ENCODE measurements at regions not wholly inside any gene's neighbourhood (a gene's known extent, or its start where the extent isn't known, plus 50 kb on each side); places are given as distances from the start of the nearest gene placed in this dataset.
"Not testable (repeated sequence)": the region's sequence is repeated elsewhere in the genome, so short reads cannot be mapped to it uniquely, and the experiment has no call there.

- no peak overlapping the region for H3K9ac ChIP-seq (ENCODE audit: low read depth, low read length)
- no peak overlapping the region for H2AK5ac ChIP-seq (ENCODE audit: low read depth, low read length)
- dilution Hi-C loops (cut with HindIII; ENCODE audit: low sequenced_read_pairs, unreplicated experiment) (no loop called here), intact Hi-C loops (cut with micrococcal nuclease) (no loop called here), in situ Hi-C loops (cut with MboI; ENCODE audit: low sequenced_read_pairs) (no loop called here)
- POLR2A ChIA-PET (ENCODE audit: unreplicated experiment), result no interaction called here
- TF ChIP-seq CHD1 (IDR thresholded peaks at IDR 0.05; ENCODE audit: low read depth, low read length), result no peak
- TF ChIP-seq CEBPB (IDR thresholded peaks at IDR 0.05; ENCODE audit: low read depth, low read length), result no peak
- no peak for TF ChIP-seq RFX5 (IDR thresholded peaks at IDR 0.05; ENCODE audit: low read depth, low read length)
- TF ChIP-seq ELK1 (IDR thresholded peaks at IDR 0.05; ENCODE audit: borderline replicate concordance, low read depth, low read length), result no peak
- TF ChIP-seq BHLHE40 (IDR thresholded peaks at IDR 0.05; ENCODE audit: low read depth, low read length), result no peak
- TF ChIP-seq USF2 (IDR thresholded peaks at IDR 0.05; ENCODE audit: low read depth, low read length), result no peak
- no peak for TF ChIP-seq RAD21 (IDR thresholded peaks at IDR 0.05; ENCODE audit: low read length)
- no peak overlapping the region for H3K4me3 ChIP-seq (ENCODE audit: insufficient read depth, low read depth, low read length)
- no peak overlapping the region for H3K27ac ChIP-seq (ENCODE audit: insufficient read depth, low read length)
- no peak overlapping the region for H2BK20ac ChIP-seq (ENCODE audit: low read depth, low read length)
- no TSS peak for BruUV-seq (replicated peaks)
- H3K9me1 ChIP-seq (ENCODE audit: insufficient read depth, low read length), result no peaks in the 10 kb centered on the region
- H3K4me1 ChIP-seq (ENCODE audit: control insufficient read depth, insufficient read depth, low read length), result no peaks in the 10 kb centered on the region
- no peaks in the 10 kb centered on the region for H4K20me1 ChIP-seq (ENCODE audit: insufficient read depth, low read length)
- H3K18ac ChIP-seq (ENCODE audit: low read depth, low read length), result no peak overlapping the region
- no peak for DNase-seq
- H2BK15ac ChIP-seq (ENCODE audit: low read depth, low read length), result no peak overlapping the region
- H2BK120ac ChIP-seq (ENCODE audit: low read depth, low read length), result no peak overlapping the region
- no peaks in the 10 kb centered on the region for H3K79me1 ChIP-seq (ENCODE audit: low read depth in 1 of 2, low read length in 2 of 2)
- H4K91ac ChIP-seq (ENCODE audit: insufficient read depth, low read depth, low read length), result no peak overlapping the region
- H2BK5ac ChIP-seq (ENCODE audit: low read depth, low read length, poor library complexity, severe bottlenecking), result no peak overlapping the region
- H3K14ac ChIP-seq (replicated peaks; ENCODE audit: low read depth, low read length), result no peak overlapping the region
- H2AFZ ChIP-seq (replicated peaks; ENCODE audit: low read length, poor library complexity), result no peak overlapping the region
- no peak overlapping the region for H4K5ac ChIP-seq (ENCODE audit: low read depth, low read length)
- no peak overlapping the region for H3K56ac ChIP-seq (ENCODE audit: extremely low read depth, insufficient read depth, low read length)
- no peaks in the 10 kb centered on the region for H3K27me3 ChIP-seq (ENCODE audit: control insufficient read depth, insufficient read depth, low read length)
- no peak overlapping the region for H3K23ac ChIP-seq (ENCODE audit: low read depth, low read length)
- WGBS, 2 experiments (ENCODE audit: extremely low coverage in 2 of 2, insufficient read length in 1 of 2), result no CpG with 5 or more reads among the region's 1 CpG
- ATAC-seq (ENCODE audit: low read depth), result no peak
- CTCF ChIA-PET, result no interaction called here
- H4K8ac ChIP-seq (ENCODE audit: low read depth in 2 of 2, low read length in 2 of 2), result no peak overlapping the region
- H3K9me3 ChIP-seq (ENCODE audit: control insufficient read depth, insufficient read depth, low read length), result peaks cover 9% of the 10 kb centered on the region
- no peak overlapping the region for H2AK9ac ChIP-seq (replicated peaks; ENCODE audit: low read depth, low read length, poor library complexity)
- H3K4ac ChIP-seq (ENCODE audit: low read depth, low read length), result no peak overlapping the region
- H3K36me3 ChIP-seq (ENCODE audit: control insufficient read depth, insufficient read depth, low read length), result no peaks in the 10 kb centered on the region
- H3K4me2 ChIP-seq (ENCODE audit: low read depth, low read length), result no peak overlapping the region
Measured at GRCh38 chr2:155895016-155895415, 437.5 kb downstream of the NR4A2 start.

- dilution Hi-C loops (cut with HindIII; ENCODE audit: low sequenced_read_pairs, unreplicated experiment); H3K14ac ChIP-seq (replicated peaks; ENCODE audit: low read depth, low read length); H2BK15ac ChIP-seq (ENCODE audit: low read depth, low read length); H4K20me1 ChIP-seq (ENCODE audit: insufficient read depth, low read length); in situ Hi-C loops (cut with MboI; ENCODE audit: low sequenced_read_pairs); H3K4ac ChIP-seq (ENCODE audit: low read depth, low read length); BruUV-seq (replicated peaks); H3K4me3 ChIP-seq (ENCODE audit: insufficient read depth, low read depth, low read length); CTCF ChIA-PET; POLR2A ChIA-PET (ENCODE audit: unreplicated experiment); H3K9ac ChIP-seq (ENCODE audit: low read depth, low read length); H3K36me3 ChIP-seq (ENCODE audit: control insufficient read depth, insufficient read depth, low read length); H3K23ac ChIP-seq (ENCODE audit: low read depth, low read length); H4K5ac ChIP-seq (ENCODE audit: low read depth, low read length); H3K9me1 ChIP-seq (ENCODE audit: insufficient read depth, low read length); H3K4me2 ChIP-seq (ENCODE audit: low read depth, low read length); H4K8ac ChIP-seq (ENCODE audit: low read depth in 2 of 2, low read length in 2 of 2); H2BK120ac ChIP-seq (ENCODE audit: low read depth, low read length); H3K9me3 ChIP-seq (ENCODE audit: control insufficient read depth, insufficient read depth, low read length); H3K4me1 ChIP-seq (ENCODE audit: control insufficient read depth, insufficient read depth, low read length); ATAC-seq (ENCODE audit: low read depth); H2AFZ ChIP-seq (replicated peaks; ENCODE audit: low read length, poor library complexity); H3K56ac ChIP-seq (ENCODE audit: extremely low read depth, insufficient read depth, low read length); H3K27ac ChIP-seq (ENCODE audit: insufficient read depth, low read length); H2AK9ac ChIP-seq (replicated peaks; ENCODE audit: low read depth, low read length, poor library complexity); DNase-seq; H2BK20ac ChIP-seq (ENCODE audit: low read depth, low read length); H3K18ac ChIP-seq (ENCODE audit: low read depth, low read length); H3K27me3 ChIP-seq (ENCODE audit: control insufficient read depth, insufficient read depth, low read length); H4K91ac ChIP-seq (ENCODE audit: insufficient read depth, low read depth, low read length); intact Hi-C loops (cut with micrococcal nuclease); H2BK5ac ChIP-seq (ENCODE audit: low read depth, low read length, poor library complexity, severe bottlenecking); H2AK5ac ChIP-seq (ENCODE audit: low read depth, low read length); H3K79me1 ChIP-seq (ENCODE audit: low read depth in 1 of 2, low read length in 2 of 2): not testable (repeated sequence)
- WGBS, 2 experiments (ENCODE audit: extremely low coverage in 2 of 2, insufficient read length in 1 of 2), result no CpG with 5 or more reads among the region's 5 CpGs
Measured at GRCh38 chr2:155880382-155880781, 452.1 kb downstream of the NR4A2 start.

All from IMR-90 (cell line).